AG04450 (cell line): ENCODE measurements at regions not wholly inside any gene's neighbourhood (a gene's known extent, or its start where the extent isn't known, plus 50 kb on each side); places are given as distances from the start of the nearest gene placed in this dataset.

Source experiments
- CTCF ChIA-PET: fragments of 300-600, 350-600 bp; formaldehyde crosslinking; extraction: SDS; loops from one replicate; lab custom pipeline; 2022; ENCODE audit warnings: antibody characterized with exemption, inconsistent platforms; lab: Charles Lee
- POLR2A ChIA-PET: fragments of 350-600 bp; formaldehyde crosslinking; extraction: SDS; loops from one replicate; lab custom pipeline; 2021; ENCODE audit warnings: antibody characterized with exemption, inconsistent platforms; lab: Yijun Ruan, JAX
- DNase-seq: peaks from one replicate; pipeline ENCODE4 v3.0.0-alpha.2; 2011; ENCODE audit warnings: low read depth, low spot score
- H3K27ac ChIP-seq: one replicate; pipeline ENCODE4 v1.5.1; 2012; ENCODE audit warnings: low read depth, low read length, control low read depth
- H3K27me3 ChIP-seq: one replicate; pipeline ENCODE4 v1.6.0; 2012; ENCODE audit warnings: low read length; ENCODE audit not compliant: control insufficient read depth, insufficient read depth
- H3K4me3 ChIP-seq: 2 replicates; pipeline ENCODE4 v1.5.1; 2011; ENCODE audit warnings: mild to moderate bottlenecking, low read depth, low read length, control low read depth
- H3K9me3 ChIP-seq: 2 replicates; pipeline ENCODE4 v1.5.1; 2012; ENCODE audit warnings: low read length; ENCODE audit not compliant: control insufficient read depth, insufficient read depth
- TF ChIP-seq, protein P1 (sequence below): IDR thresholded peaks from 2 replicates; pipeline ENCODE4 v1.5.1; 2011; ENCODE audit warnings: low read depth, low read length, control low read depth, inconsistent platforms

GRCh38 chr2:21539685-21540084 is 415.9 kb downstream of the TDRD15 start:
- POLR2A ChIA-PET = no interaction called here
- DNase-seq = no peak
- CTCF ChIA-PET = no interaction called here
- Histone ChIP-seq H3K9me3 (peaks cover 13% of the 10 kb centered on the region), H3K27ac (no peak overlapping the region), H3K27me3 (no peaks in the 10 kb centered on the region), H3K4me3 (no peak overlapping the region)
- TF ChIP-seq, protein P1, sequence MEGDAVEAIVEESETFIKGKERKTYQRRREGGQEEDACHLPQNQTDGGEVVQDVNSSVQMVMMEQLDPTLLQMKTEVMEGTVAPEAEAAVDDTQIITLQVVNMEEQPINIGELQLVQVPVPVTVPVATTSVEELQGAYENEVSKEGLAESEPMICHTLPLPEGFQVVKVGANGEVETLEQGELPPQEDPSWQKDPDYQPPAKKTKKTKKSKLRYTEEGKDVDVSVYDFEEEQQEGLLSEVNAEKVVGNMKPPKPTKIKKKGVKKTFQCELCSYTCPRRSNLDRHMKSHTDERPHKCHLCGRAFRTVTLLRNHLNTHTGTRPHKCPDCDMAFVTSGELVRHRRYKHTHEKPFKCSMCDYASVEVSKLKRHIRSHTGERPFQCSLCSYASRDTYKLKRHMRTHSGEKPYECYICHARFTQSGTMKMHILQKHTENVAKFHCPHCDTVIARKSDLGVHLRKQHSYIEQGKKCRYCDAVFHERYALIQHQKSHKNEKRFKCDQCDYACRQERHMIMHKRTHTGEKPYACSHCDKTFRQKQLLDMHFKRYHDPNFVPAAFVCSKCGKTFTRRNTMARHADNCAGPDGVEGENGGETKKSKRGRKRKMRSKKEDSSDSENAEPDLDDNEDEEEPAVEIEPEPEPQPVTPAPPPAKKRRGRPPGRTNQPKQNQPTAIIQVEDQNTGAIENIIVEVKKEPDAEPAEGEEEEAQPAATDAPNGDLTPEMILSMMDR = no peak

GRCh38 chr2:21543630-21544029 is 419.9 kb downstream of the TDRD15 start:
- POLR2A ChIA-PET = no interaction called here
- CTCF ChIA-PET = no interaction called here
- DNase-seq = no peak
- H3K4me3 ChIP-seq = no peak overlapping the region
- TF ChIP-seq, protein P1 = no peak
- H3K27me3 ChIP-seq = no peaks in the 10 kb centered on the region
- H3K9me3 ChIP-seq = no peaks in the 10 kb centered on the region
- no peak overlapping the region for H3K27ac ChIP-seq

- ChIA-PET CTCF (no interaction called here), POLR2A (no interaction called here)
- Histone ChIP-seq H3K4me3 (no peak overlapping the region), H3K27ac (no peak overlapping the region), H3K9me3 (no peaks in the 10 kb centered on the region), H3K27me3 (no peaks in the 10 kb centered on the region)
- DNase-seq = no peak
- TF ChIP-seq, protein P1 = no peak
These were observed 420.6 kb downstream of the TDRD15 start for GRCh38 chr2:21544392-21544791.

- CTCF ChIA-PET = no interaction called here
- TF ChIP-seq, protein P1 = no peak
- no peak for DNase-seq
- H3K27me3 ChIP-seq = no peaks in the 10 kb centered on the region
- no peak overlapping the region for H3K4me3 ChIP-seq
- H3K27ac ChIP-seq = no peak overlapping the region
- POLR2A ChIA-PET = no interaction called here
- H3K9me3 ChIP-seq = no peaks in the 10 kb centered on the region; the same call in 1 of the 2 replicates
These were observed 429.2 kb downstream of the TDRD15 start for GRCh38 chr2:21552981-21553380.

- CTCF ChIA-PET = no interaction called here
- TF ChIP-seq, protein P1 = no peak
- no peaks in the 10 kb centered on the region; the same call in 1 of the 2 replicates for H3K9me3 ChIP-seq
- no peak overlapping the region for H3K27ac ChIP-seq
- no peaks in the 10 kb centered on the region for H3K27me3 ChIP-seq
- POLR2A ChIA-PET = no interaction called here
- no peak for DNase-seq
- no peak overlapping the region for H3K4me3 ChIP-seq
These were observed 435.6 kb downstream of the TDRD15 start for GRCh38 chr2:21559351-21559750.
